Dedifferentiated amniotic fluid mesenchymal stem cell (primary cell): ENCODE measurements at regions not wholly inside any gene's neighbourhood (a gene's known extent, or its start where the extent isn't known, plus 50 kb on each side); places are given as distances from the start of the nearest gene placed in this dataset.

Source experiments
- DNase-seq: peaks from one replicate; pipeline ENCODE4 v3.0.0-alpha.2; 2016; ENCODE audit errors: extremely low spot score

DNA sequence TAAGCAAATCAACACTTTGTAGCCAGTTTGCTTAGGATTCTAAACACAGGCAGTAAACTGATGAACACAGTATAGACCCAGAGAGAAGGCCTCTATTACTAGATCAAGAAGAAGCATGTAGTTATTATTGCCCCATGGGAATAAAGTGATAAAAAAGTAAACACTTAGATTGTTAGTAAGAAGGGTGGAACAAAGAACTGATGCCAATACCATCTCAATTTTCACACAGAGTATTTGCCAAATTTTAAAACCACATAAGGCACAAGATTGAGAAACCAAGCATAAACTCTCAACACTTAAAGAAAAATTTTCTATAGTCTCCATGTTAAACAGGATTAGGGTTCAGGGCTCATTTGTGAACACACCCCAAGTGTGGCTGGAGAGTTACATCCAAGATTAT lies 77.0 kb upstream of the SYT1 start:
- DNase-seq: no peak

DNA sequence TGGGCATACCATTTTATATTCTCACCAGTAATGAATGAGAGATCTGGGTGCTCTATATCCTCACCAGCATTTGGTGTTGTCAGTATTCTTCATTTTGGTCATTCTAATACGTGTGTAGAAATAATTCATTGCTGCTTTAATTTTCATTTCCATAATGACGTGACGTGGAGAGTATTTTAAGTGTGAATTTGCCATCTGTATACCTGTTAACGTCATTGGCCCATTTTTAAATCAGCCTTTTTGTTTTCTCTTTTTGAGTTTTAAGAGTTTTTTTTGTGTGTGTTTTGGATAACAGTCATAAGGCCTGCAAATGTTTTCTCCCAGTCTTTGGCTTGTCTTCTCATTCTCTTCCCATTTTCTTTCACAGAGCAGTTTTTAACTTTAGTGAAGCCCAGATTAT lies 74.4 kb upstream of the SYT1 start:
- DNase-seq: no peak

DNA sequence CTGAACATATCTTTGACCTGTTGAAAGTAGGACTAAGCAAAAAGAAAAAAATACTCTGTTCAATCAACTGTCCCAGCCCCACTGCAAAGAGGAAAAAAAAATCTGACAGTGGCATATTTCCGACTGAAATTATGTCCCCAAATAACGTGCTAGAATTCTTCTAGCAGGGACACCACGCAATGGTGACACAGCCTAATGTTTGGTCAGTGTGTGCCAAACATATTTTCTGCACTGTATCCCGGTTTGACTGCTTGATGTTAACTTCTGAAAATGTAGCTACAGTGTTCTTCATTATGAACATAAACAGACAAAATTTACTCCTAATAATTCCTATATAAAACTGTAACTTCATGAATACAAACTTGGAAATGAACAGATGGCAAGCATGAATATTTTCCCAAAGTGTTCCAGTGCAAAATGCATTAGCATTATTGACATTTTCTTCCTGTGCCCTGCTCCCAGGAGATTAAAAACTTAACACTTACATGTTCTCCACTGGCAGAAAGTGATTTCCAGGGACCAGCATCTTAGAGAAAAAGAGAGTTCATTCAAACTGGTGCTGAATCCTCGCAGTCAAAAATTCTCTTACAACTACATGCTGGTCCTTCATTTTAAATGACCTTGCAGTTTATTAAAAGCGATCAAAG lies 72.4 kb upstream of the SYT1 start:
- no peak for DNase-seq

GRCh38 chr12:78793491-78793890 lies 71.1 kb upstream of the SYT1 start:
- no peak for DNase-seq

GRCh38 chr12:78793982-78794381 lies 70.6 kb upstream of the SYT1 start:
- no peak for DNase-seq

DNA sequence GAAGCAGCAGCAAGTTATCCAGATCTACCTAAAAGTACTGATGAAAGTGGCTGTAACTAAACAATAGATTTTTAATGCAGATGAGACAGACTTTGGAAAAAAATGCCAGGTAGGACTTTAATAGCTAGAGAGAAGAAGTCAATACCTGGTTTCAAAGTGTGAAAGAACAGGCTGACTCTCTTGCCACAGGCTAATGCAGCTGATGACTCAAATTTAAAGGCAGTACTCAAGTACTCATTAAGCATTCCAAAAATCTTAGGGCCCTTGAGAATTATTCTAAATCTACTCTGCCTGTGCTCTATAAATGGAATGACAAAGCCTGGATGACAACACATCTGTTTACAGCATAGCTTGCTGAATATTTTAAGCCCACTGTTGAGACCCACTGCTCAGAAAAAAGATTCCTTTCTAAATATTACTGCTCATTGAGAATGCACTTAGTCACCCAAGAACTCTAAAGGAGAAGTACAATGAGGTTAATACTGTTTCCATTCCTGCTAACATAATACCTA lies 68.6 kb upstream of the SYT1 start:
- no peak for DNase-seq

GRCh38 chr12:78797196-78797931 lies 67.2 kb upstream of the SYT1 start:
- DNase-seq: no peak

GRCh38 chr12:78799649-78800048 lies 64.9 kb upstream of the SYT1 start:
- no peak for DNase-seq

GRCh38 chr12:78802593-78802992 lies 62.0 kb upstream of the SYT1 start:
- peak; percentile 58 for DNase-seq

DNA sequence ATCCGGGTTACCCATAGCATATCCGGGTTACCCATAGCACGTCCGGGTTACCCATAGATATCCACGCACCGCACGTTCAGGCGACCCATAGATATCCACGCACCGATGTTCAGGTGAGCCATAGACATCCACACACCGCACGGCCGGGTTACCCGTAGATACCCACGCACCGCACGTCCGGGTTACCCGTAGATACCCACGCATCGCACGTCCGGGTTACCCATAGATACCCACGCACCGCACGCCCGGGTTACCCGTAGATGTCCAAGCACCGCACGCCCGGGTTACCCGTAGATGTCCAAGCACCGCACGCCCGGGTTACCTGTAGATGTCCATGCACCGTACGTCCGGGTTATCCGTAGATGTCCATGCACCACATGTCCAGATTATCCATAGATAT lies 60.3 kb upstream of the SYT1 start:
- DNase-seq: no peak
